Naive B cell (primary cell): ENCODE measurements at regions not wholly inside any gene's neighbourhood (a gene's known extent, or its start where the extent isn't known, plus 50 kb on each side); places are given as distances from the start of the nearest gene placed in this dataset.
"Not testable (repeated sequence)": the region's sequence is repeated elsewhere in the genome, so short reads cannot be mapped to it uniquely, and the experiment has no call there.

Source experiments
- ATAC-seq, 2 donors: fragments of 150-1000 bp; cut with Tn5 transposase; 2 replicates each; pipeline ENCODE4 v1.10.0; 2021; ENCODE audit warnings: low read depth in 2 of 2, mild to moderate bottlenecking in 2 of 2, moderate library complexity in 2 of 2
- DNase-seq: peaks from one replicate; pipeline ENCODE4 v3.0.0; 2022
- H3K27ac Mint-ChIP-seq, 6 donors: one replicate each; pipeline ENCODE4 v1.8.0; 2020 to 2022; ENCODE audit warnings: mild to moderate bottlenecking in 6 of 6, mixed read lengths in 6 of 6, moderate library complexity in 5 of 6, inconsistent platforms in 2 of 6
- H3K27me3 Mint-ChIP-seq, 3 donors: one replicate each; pipeline ENCODE4 v1.8.0; 2021 to 2022; ENCODE audit warnings: mixed read lengths in 3 of 3, mild to moderate bottlenecking in 1 of 3
- H3K36me3 Mint-ChIP-seq, 2 donors: one replicate each; pipeline ENCODE4 v1.8.0; 2020 to 2022; ENCODE audit warnings: mixed read lengths in 2 of 2, inconsistent platforms in 1 of 2, mild to moderate bottlenecking in 1 of 2
- H3K4me1 Mint-ChIP-seq, 3 donors: one replicate each; pipeline ENCODE4 v1.8.0; 2020 to 2022; ENCODE audit warnings: mixed read lengths in 3 of 3, inconsistent platforms in 1 of 3, mild to moderate bottlenecking in 1 of 3, moderate library complexity in 1 of 3
- H3K4me3 Mint-ChIP-seq, 8 donors: one replicate each; pipeline ENCODE4 v1.8.0; 2020 to 2022; ENCODE audit warnings: mild to moderate bottlenecking in 8 of 8, mixed read lengths in 8 of 8, moderate library complexity in 8 of 8, inconsistent platforms in 2 of 8
- H3K9me3 Mint-ChIP-seq, 7 donors: one replicate each; pipeline ENCODE4 v1.8.0; 2020 to 2022; ENCODE audit warnings: mixed read lengths in 7 of 7, mild to moderate bottlenecking in 5 of 7, inconsistent platforms in 2 of 7, moderate library complexity in 1 of 7

- H3K27me3 Mint-ChIP-seq: peaks cover 28 to 48% (median 43%) of the 10 kb centered on the region in 3 donors
- no peak overlapping the region for H3K27ac Mint-ChIP-seq
- no peaks in the 10 kb centered on the region for H3K36me3 Mint-ChIP-seq
- ATAC-seq (no peak), DNase-seq (no peak)
- H3K4me1 Mint-ChIP-seq: peaks cover 9 to 12% (median 9%) of the 10 kb centered on the region in 3 donors
- H3K9me3 Mint-ChIP-seq: no peaks in the 10 kb centered on the region
- H3K4me3 Mint-ChIP-seq: no peak overlapping the region
Observed at GRCh38 chr11:34001557-34002064, 49.9 kb upstream of the CAPRIN1 start.

- Mint-ChIP-seq H3K9me3 (no peaks in the 10 kb centered on the region), H3K27ac (no peak overlapping the region), H3K27me3 (peaks cover 17 to 45% (median 40%) of the 10 kb centered on the region in 3 donors), H3K4me3 (no peak overlapping the region), H3K36me3 (no peaks in the 10 kb centered on the region), H3K4me1 (peaks cover 9 to 12% (median 9%) of the 10 kb centered on the region in 3 donors)
- ATAC-seq (no peak), DNase-seq (no peak)
Observed at GRCh38 chr11:33999393-33999792, 52.1 kb upstream of the CAPRIN1 start.

GRCh38 chr11:33997584-33998251 is 53.8 kb upstream of the CAPRIN1 start:
- H3K27ac Mint-ChIP-seq: peak overlapping the region in 1 of 6 donors; percentile 14
- H3K4me3 Mint-ChIP-seq: peak overlapping the region in 1 of 8 donors; percentile 21
- H3K36me3 Mint-ChIP-seq: no peaks in the 10 kb centered on the region
- no peaks in the 10 kb centered on the region for H3K9me3 Mint-ChIP-seq
- DNase-seq (no peak), ATAC-seq (no peak)
- peaks cover 16 to 40% (median 31%) of the 10 kb centered on the region in 3 donors for H3K27me3 Mint-ChIP-seq
- H3K4me1 Mint-ChIP-seq: peaks cover 9 to 12% (median 9%) of the 10 kb centered on the region in 3 donors

GRCh38 chr11:33996498-33997454 is 54.8 kb upstream of the CAPRIN1 start:
- H3K4me3 Mint-ChIP-seq: peak overlapping the region in 3 of 8 donors; percentile 35 to 74 (median 45)
- peaks cover 9 to 12% (median 9%) of the 10 kb centered on the region in 3 donors for H3K4me1 Mint-ChIP-seq
- H3K27me3 Mint-ChIP-seq: peaks cover 17 to 40% (median 31%) of the 10 kb centered on the region in 3 donors
- DNase-seq (peak; percentile 71), ATAC-seq (peak; percentile 95 to 98)
- no peaks in the 10 kb centered on the region for H3K36me3 Mint-ChIP-seq
- H3K9me3 Mint-ChIP-seq: no peaks in the 10 kb centered on the region
- peak overlapping the region in 1 of 6 donors; percentile 58 for H3K27ac Mint-ChIP-seq

- H3K27me3 Mint-ChIP-seq: peaks cover 17 to 36% (median 21%) of the 10 kb centered on the region in 3 donors
- no peak for DNase-seq
- ATAC-seq: no peak
- H3K4me1 Mint-ChIP-seq: peaks cover 6 to 16% (median 9%) of the 10 kb centered on the region in 3 donors
- H3K9me3 Mint-ChIP-seq: no peaks in the 10 kb centered on the region
- H3K4me3 Mint-ChIP-seq: no peak overlapping the region
- H3K36me3 Mint-ChIP-seq: no peaks in the 10 kb centered on the region
- H3K27ac Mint-ChIP-seq: no peak overlapping the region
Observed at GRCh38 chr11:33994937-33995336, 56.6 kb upstream of the CAPRIN1 start.

- ATAC-seq, H3K27ac Mint-ChIP-seq, H3K9me3 Mint-ChIP-seq, H3K36me3 Mint-ChIP-seq, DNase-seq, H3K4me1 Mint-ChIP-seq: not testable (repeated sequence)
- H3K4me3 Mint-ChIP-seq: peak overlapping the region in 2 of 8 donors; percentile 54 to 57
- H3K27me3 Mint-ChIP-seq: peaks cover 0 to 11% (median 9%) of the 10 kb centered on the region in 3 donors
Observed at GRCh38 chr11:33991136-33991535, 60.4 kb upstream of the CAPRIN1 start.

- not testable (repeated sequence) for H3K36me3 Mint-ChIP-seq
Observed at GRCh38 chr11:33990131-33990530, 61.4 kb upstream of the CAPRIN1 start.

GRCh38 chr11:33989461-33989860 is 62.1 kb upstream of the CAPRIN1 start:
- ATAC-seq (no peak), DNase-seq (no peak)
- Mint-ChIP-seq H3K9me3 (peaks cover 0 to 3% (median 0%) of the 10 kb centered on the region in 7 donors), H3K4me3 (no peak overlapping the region), H3K4me1 (peaks cover 0 to 6% (median 0%) of the 10 kb centered on the region in 3 donors), H3K36me3 (no peaks in the 10 kb centered on the region), H3K27ac (no peak overlapping the region), H3K27me3 (peaks cover 0 to 11% (median 5%) of the 10 kb centered on the region in 3 donors)

More at GRCh38 chr11:33990131-33990530, 61.4 kb upstream of the CAPRIN1 start:
- H3K4me1 Mint-ChIP-seq, H3K9me3 Mint-ChIP-seq, DNase-seq, H3K27ac Mint-ChIP-seq, ATAC-seq, H3K4me3 Mint-ChIP-seq: not testable (repeated sequence)
- peaks cover 0 to 11% (median 5%) of the 10 kb centered on the region in 3 donors for H3K27me3 Mint-ChIP-seq

GRCh38 chr11:33988586-33989370 is 62.8 kb upstream of the CAPRIN1 start:
- DNase-seq: no peak
- no peak overlapping the region for H3K4me3 Mint-ChIP-seq
- peaks cover 0 to 3% (median 0%) of the 10 kb centered on the region in 7 donors for H3K9me3 Mint-ChIP-seq
- H3K36me3 Mint-ChIP-seq: no peaks in the 10 kb centered on the region
- no peak overlapping the region for H3K27ac Mint-ChIP-seq
- ATAC-seq: no peak
- H3K27me3 Mint-ChIP-seq: peaks cover 0 to 11% (median 5%) of the 10 kb centered on the region in 3 donors
- peaks cover 0 to 6% (median 0%) of the 10 kb centered on the region in 3 donors for H3K4me1 Mint-ChIP-seq

GRCh38 chr11:33987975-33988580 is 63.5 kb upstream of the CAPRIN1 start:
- Mint-ChIP-seq H3K9me3 (peaks cover 0 to 3% (median 0%) of the 10 kb centered on the region in 7 donors), H3K27me3 (peaks cover 0 to 11% (median under 1%) of the 10 kb centered on the region in 3 donors), H3K4me1 (peaks cover 0 to 6% (median 0%) of the 10 kb centered on the region in 3 donors), H3K4me3 (no peak overlapping the region), H3K27ac (no peak overlapping the region), H3K36me3 (no peaks in the 10 kb centered on the region)
- DNase-seq: peak; percentile 66
- peak; percentile 86 to 94 for ATAC-seq

- Mint-ChIP-seq H3K27me3 (peaks cover 0 to 11% (median 0%) of the 10 kb centered on the region in 3 donors), H3K4me3 (peak overlapping the region in 1 of 8 donors; percentile 15), H3K27ac (no peak overlapping the region), H3K9me3 (peaks cover 0 to 3% (median 0%) of the 10 kb centered on the region in 7 donors), H3K4me1 (peaks cover 0 to 6% (median 0%) of the 10 kb centered on the region in 3 donors), H3K36me3 (no peaks in the 10 kb centered on the region)
- no peak for ATAC-seq
- no peak for DNase-seq
Observed at GRCh38 chr11:33987545-33987944, 64.0 kb upstream of the CAPRIN1 start.
